Mucosa of descending colon (tissue), 3 donors: ENCODE measurements at regions not wholly inside any gene's neighbourhood (a gene's known extent, or its start where the extent isn't known, plus 50 kb on each side); places are given as distances from the start of the nearest gene placed in this dataset.

Source experiments
- ATAC-seq: fragments of 200-7000 bp; cut with Tn5 transposase; one replicate; pipeline ENCODE4 v1.9.1; 2020; ENCODE audit warnings: mild to moderate bottlenecking, moderate library complexity
- DNase-seq, 3 donors: peaks; one replicate each; pipeline ENCODE4 v3.0.0-alpha.2; 2020
- H3K36me3 ChIP-seq: fragments of 200-600 bp; one replicate; pipeline ENCODE4 v1.8.0; 2021; ENCODE audit warnings: low read depth, mild to moderate bottlenecking
- H3K4me1 ChIP-seq: fragments of 200-600 bp; one replicate; pipeline ENCODE4 v1.8.0; 2021; ENCODE audit warnings: low read depth, mild to moderate bottlenecking
- H3K4me3 ChIP-seq: fragments of 200-600 bp; one replicate; pipeline ENCODE4 v1.8.0; 2021; ENCODE audit warnings: mild to moderate bottlenecking
- H3K9me3 ChIP-seq: fragments of 200-600 bp; one replicate; pipeline ENCODE4 v1.8.0; 2021; ENCODE audit warnings: mild to moderate bottlenecking
- intact Hi-C, 2 donors: fragments of 100-400 bp; cut with DNase I in 1 of 2; cut with micrococcal nuclease in 1 of 2; formaldehyde crosslinking; loops; one replicate each; pipeline versions ENCODE4 v1.11.0 to v1.11.1; 2022; cut with DNase I, micrococcal nuclease
- TF ChIP-seq, protein P1 (sequence below): fragments of 200-600 bp; IDR thresholded peaks from one replicate; pipeline ENCODE4 v1.8.0; 2022; ENCODE audit warnings: antibody characterized with exemption, mild to moderate bottlenecking
- donor health status: DM: no; HTN: no; CAD: no; lungs with moderate emphysema.
- donor health status: DM: no; HTN: no; CAD: no.
- donor health status: DM: no; HTN: yes; CAD: no.

DNA sequence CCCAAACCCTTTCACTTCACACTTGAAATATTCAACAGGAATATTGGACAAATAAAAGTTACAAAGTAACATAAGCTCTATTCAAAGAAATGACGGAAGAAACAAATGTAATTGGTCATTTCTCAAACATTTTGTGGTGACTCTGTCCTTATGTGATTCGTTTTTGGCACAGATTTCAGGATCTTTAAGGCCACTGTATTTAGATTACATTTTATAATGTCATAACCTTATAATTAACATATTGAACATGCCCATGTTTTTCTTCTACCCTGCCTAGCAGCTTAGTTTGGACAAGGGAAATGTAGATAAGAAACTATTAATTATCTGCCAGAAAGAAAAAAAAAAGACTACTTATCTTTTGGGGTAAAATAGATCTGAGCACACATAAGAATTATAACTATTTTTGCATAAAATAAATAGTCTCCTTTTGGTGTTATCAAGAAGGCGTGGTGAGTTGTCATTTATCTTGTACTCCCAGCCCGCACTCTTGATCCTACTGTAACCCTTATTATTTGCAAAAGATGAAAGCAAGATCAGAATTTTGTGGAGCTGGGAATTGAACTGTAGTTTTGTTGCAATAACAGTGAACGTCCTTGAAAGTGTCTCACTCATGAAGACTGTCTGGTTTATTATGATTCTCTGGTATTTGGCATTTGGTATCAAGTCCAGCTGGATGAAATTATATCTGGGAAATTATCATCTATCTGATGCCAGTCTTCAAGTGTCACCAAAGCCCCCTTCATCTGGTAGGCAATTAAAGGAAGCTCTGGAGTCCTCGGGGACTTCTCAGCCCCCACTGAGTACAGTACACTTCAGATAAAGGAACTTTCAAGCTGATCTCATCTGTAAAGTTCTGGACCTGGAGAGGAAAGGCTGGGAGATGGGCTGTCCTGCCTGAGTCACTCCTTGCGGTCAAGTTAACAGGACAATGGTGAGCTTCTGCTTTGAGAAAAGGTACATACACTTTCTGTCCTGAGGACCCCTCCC lies 175.7 kb upstream of the INHBA start:
- H3K36me3 ChIP-seq, result no peaks in the 10 kb centered on the region
- H3K4me3 ChIP-seq, result no peak overlapping the region
- H3K9me3 ChIP-seq, result no peaks in the 10 kb centered on the region
- DNase-seq (no peak), ATAC-seq (no peak)
- intact Hi-C loops, result no loop called here
- no peaks in the 10 kb centered on the region for H3K4me1 ChIP-seq
- TF ChIP-seq, protein P1, sequence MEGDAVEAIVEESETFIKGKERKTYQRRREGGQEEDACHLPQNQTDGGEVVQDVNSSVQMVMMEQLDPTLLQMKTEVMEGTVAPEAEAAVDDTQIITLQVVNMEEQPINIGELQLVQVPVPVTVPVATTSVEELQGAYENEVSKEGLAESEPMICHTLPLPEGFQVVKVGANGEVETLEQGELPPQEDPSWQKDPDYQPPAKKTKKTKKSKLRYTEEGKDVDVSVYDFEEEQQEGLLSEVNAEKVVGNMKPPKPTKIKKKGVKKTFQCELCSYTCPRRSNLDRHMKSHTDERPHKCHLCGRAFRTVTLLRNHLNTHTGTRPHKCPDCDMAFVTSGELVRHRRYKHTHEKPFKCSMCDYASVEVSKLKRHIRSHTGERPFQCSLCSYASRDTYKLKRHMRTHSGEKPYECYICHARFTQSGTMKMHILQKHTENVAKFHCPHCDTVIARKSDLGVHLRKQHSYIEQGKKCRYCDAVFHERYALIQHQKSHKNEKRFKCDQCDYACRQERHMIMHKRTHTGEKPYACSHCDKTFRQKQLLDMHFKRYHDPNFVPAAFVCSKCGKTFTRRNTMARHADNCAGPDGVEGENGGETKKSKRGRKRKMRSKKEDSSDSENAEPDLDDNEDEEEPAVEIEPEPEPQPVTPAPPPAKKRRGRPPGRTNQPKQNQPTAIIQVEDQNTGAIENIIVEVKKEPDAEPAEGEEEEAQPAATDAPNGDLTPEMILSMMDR, result no peak

GRCh38 chr7:41877118-41877517 lies 174.2 kb upstream of the INHBA start:
- ATAC-seq, result no peak
- DNase-seq, result no peak
- TF ChIP-seq, protein P1, result no peak

DNA sequence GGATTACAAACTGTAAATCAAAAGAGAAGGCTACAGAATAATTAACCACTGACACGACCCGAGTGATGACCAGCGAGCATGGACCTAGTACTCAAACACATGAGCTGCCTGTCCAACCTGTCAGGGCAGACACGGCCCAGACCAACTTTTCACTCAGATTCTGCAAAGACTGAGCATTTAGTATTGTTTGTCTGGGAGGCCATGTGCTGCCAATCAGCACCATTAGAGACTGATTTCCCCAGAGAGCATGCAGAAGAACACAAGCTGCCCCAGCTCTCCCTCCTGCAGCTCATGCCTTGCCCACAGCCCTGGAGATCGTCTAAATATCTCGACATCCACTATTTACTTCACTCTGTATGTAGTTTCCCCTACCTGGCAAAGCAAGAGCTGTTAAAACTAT lies 172.6 kb upstream of the INHBA start:
- Histone ChIP-seq H3K4me3 (no peak overlapping the region), H3K36me3 (no peaks in the 10 kb centered on the region), H3K4me1 (no peaks in the 10 kb centered on the region), H3K9me3 (no peaks in the 10 kb centered on the region)
- DNase-seq (no peak), ATAC-seq (no peak)
- TF ChIP-seq, protein P1, result no peak
- intact Hi-C loops, result no loop called here

More at GRCh38 chr7:41877118-41877517, 174.2 kb upstream of the INHBA start:
- intact Hi-C loops, result no loop called here
- no peak overlapping the region for H3K4me3 ChIP-seq
- H3K36me3 ChIP-seq, result no peaks in the 10 kb centered on the region
- H3K4me1 ChIP-seq, result no peaks in the 10 kb centered on the region
- H3K9me3 ChIP-seq, result no peaks in the 10 kb centered on the region

DNA sequence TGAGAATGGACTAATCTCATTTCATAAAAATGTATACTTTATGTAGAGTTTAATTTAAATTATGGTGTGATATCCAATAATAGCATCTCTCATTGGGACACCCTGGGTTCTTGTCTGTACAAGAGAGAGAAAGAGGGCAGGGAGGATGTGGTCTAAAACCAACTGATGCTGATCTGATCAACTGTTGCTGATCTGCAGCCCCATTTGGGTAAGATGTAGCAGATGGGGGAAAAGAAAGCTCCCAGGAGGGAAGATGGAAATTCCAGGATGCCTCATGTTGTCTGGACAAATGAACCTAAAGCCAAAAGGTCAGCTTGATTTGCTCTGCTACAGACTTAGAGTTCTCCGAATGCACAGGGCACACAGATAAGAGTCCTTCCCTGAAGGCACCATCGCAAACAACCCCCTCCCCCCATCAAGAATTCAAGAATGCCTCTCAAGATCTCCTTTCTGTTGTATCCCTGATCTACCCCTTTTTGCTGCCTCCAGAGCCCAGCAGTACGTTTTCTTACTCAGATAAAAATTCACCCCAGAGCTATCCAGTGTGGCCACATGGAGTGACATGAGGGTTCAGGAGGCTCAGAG lies 171.4 kb upstream of the INHBA start:
- no peak for DNase-seq
- intact Hi-C loops, result no loop called here
- H3K4me1 ChIP-seq, result no peaks in the 10 kb centered on the region
- no peaks in the 10 kb centered on the region for H3K36me3 ChIP-seq
- H3K9me3 ChIP-seq, result no peaks in the 10 kb centered on the region
- no peak for ATAC-seq
- H3K4me3 ChIP-seq, result no peak overlapping the region
- TF ChIP-seq, protein P1, result no peak

GRCh38 chr7:41873741-41874140 lies 170.9 kb upstream of the INHBA start:
- TF ChIP-seq, protein P1, result no peak
- no peaks in the 10 kb centered on the region for H3K9me3 ChIP-seq
- intact Hi-C loops, result no loop called here
- H3K4me3 ChIP-seq, result no peak overlapping the region
- DNase-seq (no peak), ATAC-seq (no peak)
- H3K4me1 ChIP-seq, result no peaks in the 10 kb centered on the region
- no peaks in the 10 kb centered on the region for H3K36me3 ChIP-seq
